Uterus (tissue), 2 donors: ENCODE measurements at regions not wholly inside any gene's neighbourhood (a gene's known extent, or its start where the extent isn't known, plus 50 kb on each side); places are given as distances from the start of the nearest gene placed in this dataset.

Source experiments
- CTCF ChIP-seq, 4 experiments: fragments of 200-600 bp in 2 of 4; fragments of 450-650 bp in 2 of 4; sonication (generic) in 2 of 4; IDR thresholded peaks; one replicate each; pipeline ENCODE4 v1.5.1; 2016 to 2019; ENCODE audit warnings: antibody characterized with exemption in 4 of 4, mild to moderate bottlenecking in 2 of 4, moderate library complexity in 1 of 4
- POLR2A ChIP-seq, 2 donors: fragments of 450-650 bp; IDR thresholded peaks; one replicate each; pipeline ENCODE4 v1.6.1; 2016; ENCODE audit warnings: antibody characterized with exemption in 2 of 2, mild to moderate bottlenecking in 1 of 2, moderate library complexity in 1 of 2

DNA sequence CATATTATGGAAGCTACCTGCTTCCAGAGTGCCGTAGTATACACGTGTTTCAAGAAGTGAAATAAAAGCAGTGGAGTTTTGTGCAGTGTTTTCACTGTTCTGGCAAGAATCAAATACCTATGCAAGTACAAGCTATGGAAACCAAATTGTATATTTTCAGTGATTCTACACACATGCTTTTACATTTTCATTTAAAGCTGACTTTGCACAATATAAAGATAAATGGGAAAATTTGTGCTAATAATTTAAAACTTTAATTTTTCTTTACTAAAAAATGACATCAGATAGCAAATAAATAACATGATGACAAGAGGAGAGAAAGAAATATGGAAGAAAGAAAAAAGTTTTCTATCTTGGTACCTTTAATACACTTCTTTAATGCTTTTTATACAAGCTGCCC lies 393.7 kb upstream of the NPVF start:
- TF ChIP-seq POLR2A (IDR thresholded peaks at IDR 0.05) (no peak), CTCF (IDR thresholded peaks at IDR 0.05) (no peak)
